ENCODE measurements at regions not wholly inside any gene's neighbourhood (a gene's known extent, or its start where the extent isn't known, plus 50 kb on each side); places are given as distances from the start of the nearest gene placed in this dataset.
"Not testable (repeated sequence)": the region's sequence is repeated elsewhere in the genome, so short reads cannot be mapped to it uniquely, and the experiment has no call there.

- DNase-seq (ENCODE audit: low spot score), result no peak
Measured at GRCh38 chr10:129046065-129046681, 420.9 kb upstream of the MGMT start.

GRCh38 chr10:129046962-129047361 is 420.1 kb upstream of the MGMT start:
- no peak for DNase-seq (ENCODE audit: low spot score)

- DNase-seq (ENCODE audit: low spot score), result no peak
Measured at GRCh38 chr10:129047600-129047999, 419.4 kb upstream of the MGMT start.

DNA sequence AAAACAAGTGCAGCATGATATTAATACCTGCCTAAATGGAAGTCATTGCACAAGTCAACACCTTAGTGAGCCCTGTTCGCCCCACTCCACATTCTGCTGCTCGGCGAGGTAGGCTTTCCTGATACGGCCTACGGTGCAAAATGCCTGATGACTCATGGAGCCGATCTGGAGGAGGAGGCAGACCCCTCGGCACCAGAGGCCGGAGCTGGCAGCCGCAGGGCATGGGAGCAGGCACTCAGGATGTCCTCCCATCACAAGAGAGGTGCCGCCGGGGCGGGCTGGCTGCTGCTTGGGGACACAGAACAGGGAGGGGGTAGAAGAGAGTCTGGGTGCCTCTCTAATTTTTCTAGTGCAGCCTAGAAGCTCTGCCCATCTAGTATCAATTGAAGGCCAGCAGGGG is 418.5 kb upstream of the MGMT start:
- DNase-seq (ENCODE audit: low spot score), result no peak

- DNase-seq (ENCODE audit: low spot score), result no peak
Measured at GRCh38 chr10:129049501-129049900, 417.5 kb upstream of the MGMT start.

- DNase-seq (ENCODE audit: low spot score), result no peak
Measured at GRCh38 chr10:129055225-129055624, 411.8 kb upstream of the MGMT start.

DNA sequence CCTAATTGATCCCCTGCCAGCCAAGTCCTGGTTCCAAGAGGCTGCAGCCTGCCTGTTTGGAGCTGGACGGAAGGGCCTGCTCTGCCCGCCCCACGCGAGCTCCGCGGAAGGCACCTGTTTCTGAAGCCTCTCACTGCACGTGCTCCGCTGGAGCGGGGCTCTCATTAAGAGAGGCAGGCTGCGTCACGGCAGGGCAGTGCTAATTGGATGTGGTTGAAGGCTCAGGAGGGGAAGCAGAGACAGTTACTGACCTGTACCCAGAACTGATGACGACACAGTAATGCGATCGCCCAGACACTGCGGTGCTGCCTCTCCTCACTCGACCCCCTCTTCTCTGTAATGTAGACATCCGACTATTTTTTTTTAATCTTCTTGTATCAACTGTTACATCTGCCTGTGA is 411.1 kb upstream of the MGMT start:
- no peak for DNase-seq (ENCODE audit: low spot score)

GRCh38 chr10:129056734-129057689 is 410.0 kb upstream of the MGMT start:
- DNase-seq (ENCODE audit: low spot score), result no peak

DNA sequence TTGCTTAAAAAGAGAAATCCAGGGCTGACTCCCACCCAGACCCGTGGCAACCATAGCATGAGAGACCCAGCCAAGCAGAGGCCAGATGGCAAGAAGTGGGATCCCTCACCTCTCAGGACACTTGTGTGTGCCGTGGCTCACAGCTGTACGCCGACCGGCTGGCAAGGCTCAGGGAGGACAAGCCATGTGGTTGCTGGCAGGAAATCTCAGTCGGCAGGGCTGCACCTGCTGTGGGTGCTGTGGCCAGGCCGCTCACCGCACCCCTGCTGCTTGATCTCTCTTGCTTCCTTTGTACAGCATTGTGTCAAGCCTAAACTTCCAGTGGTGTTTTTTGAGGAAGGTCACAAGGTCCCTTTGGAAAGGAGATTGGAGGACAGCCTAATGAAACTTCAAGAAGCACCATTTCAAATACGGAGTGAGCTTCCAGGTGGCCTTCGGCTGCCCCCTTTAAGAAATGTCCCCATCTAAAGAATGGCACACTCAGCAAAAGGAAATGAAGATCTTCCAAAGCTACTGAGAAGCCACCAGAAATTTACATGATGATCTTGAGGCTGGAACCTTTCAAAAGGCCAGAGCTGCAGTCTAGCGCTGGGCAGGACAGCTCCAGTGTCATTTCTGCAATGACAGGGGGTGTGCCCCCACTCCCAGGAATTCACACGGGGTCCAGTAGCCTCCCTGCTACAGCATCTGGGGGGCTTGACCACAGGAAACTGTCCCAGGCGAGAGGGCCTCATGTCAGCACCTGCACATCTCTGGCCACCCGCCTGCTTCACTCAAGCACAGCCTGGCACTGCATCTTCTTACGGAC is 409.0 kb upstream of the MGMT start:
- no peak for DNase-seq (ENCODE audit: low spot score)

GRCh38 chr10:129058664-129059155 is 408.3 kb upstream of the MGMT start:
- no peak for DNase-seq (ENCODE audit: low spot score)

- no peak for DNase-seq (ENCODE audit: low spot score)
Measured at GRCh38 chr10:129059977-129060376, 407.1 kb upstream of the MGMT start.

DNA sequence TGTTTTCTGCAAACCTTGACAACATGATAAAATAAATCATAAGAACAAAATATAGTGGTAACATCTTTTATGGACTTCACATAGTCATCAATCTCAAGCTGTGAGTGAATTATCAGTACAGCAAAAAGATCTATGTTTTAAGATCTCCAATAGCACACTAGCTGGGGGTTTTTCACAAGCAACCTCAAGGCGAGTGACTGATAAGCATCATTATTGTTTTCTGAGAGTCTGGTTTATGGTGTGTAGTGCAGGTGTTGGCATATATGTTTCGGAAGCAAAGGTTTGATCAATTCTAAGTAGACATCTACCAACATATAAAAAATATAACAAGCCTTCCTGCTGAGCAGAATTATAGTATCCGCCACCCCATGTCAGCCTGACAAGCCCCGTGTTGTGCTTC is 403.8 kb upstream of the MGMT start:
- no peak for DNase-seq (ENCODE audit: low spot score)

DNA sequence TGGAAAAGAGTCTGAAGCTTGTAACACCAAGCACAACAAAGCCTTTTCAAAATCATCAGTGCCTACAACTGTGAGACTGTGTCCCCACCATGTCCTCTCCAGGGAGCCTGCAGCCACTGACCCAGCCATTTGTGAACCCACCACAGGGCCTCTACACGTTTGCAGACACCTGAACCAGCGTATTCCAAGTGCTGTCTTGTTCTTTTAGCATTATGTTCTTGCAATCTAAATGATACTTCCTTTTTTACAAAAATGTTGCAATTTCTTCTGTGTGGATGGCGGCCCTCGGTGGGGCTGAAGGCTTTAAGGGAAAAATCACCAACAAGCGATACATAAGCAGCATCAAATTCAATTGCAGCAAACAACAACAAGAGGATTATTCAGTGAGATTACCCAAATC is 403.2 kb upstream of the MGMT start:
- DNase-seq (ENCODE audit: low spot score), result no peak

DNA sequence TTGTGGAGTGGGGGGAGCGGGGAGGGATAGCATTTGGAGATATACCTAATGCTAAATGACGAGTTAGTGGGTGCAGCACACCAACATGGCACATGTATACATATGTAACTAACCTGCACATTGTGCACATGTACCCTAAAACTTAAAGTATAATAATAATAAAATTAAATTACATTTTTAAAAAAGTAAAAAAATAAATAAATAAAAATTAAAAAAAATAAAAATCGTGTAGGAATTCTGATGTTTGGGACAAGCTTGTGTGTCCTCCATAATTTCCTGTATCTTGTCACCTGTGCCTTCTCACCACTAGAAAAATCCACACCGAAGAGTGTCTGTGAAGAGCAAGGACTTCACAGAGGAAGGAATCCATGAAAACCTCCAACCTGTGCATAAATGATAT is 400.5 kb upstream of the MGMT start:
- not testable (repeated sequence) for DNase-seq (ENCODE audit: low spot score)

DNA sequence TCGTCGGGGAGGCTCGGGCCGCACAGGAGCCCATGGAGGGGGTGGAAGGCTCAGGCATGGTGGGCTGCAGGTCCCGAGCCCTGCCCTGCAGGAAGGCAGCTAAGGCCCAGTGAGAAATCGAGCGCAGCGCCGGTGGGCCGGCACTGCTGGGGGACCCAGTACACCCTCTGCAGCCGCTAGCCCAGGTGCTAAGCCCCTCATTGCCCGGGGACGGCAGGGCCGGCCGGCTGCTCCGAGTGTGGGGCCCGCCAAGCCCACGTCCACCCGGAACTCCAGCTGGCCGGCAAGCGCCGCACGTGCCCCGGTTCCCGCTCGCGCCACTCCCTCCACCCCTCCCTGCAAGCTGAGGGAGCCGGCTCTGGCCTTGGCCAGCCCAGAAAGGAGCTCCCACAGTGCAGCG is 395.6 kb upstream of the MGMT start:
- DNase-seq (ENCODE audit: low spot score), result not testable (repeated sequence)

DNA sequence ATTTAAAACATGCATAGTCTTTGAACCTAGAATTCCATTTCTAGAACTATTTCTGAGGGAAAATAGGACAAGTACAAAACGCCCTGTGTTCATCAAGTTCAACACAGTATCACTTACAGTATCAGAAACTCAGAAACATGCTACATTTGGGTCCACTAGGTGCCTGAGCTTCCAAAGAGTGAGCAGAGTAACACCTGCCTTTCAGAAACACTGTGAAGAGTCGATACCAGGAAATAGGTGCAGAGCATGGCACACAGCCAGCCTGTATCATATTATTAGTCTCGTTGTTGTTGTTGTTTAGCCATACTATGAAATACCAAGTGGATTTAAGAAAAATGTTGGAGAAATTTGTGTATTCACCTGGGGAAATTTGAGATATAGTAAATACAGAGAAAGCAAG is 392.1 kb upstream of the MGMT start:
- no peak for DNase-seq (ENCODE audit: low spot score)

DNA sequence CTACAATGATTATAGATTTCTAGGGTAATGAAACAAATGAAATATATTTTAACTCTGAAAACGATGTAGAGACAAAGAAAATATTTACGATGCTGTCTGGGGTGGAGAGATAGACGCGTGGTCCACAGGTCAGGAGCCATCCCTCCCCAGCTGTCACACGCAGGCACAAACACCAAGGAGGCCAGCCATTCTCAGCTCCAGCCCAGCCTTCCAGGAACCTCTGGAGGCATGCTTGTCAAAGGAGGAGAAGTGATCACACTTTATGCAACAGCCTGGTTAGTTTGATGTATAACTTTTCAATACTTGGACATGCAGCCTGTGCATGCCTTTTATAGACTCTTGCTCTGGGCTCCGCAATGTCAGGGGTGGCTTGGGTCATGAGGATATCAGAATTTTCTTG is 391.5 kb upstream of the MGMT start:
- no peak for DNase-seq (ENCODE audit: low spot score)

DNA sequence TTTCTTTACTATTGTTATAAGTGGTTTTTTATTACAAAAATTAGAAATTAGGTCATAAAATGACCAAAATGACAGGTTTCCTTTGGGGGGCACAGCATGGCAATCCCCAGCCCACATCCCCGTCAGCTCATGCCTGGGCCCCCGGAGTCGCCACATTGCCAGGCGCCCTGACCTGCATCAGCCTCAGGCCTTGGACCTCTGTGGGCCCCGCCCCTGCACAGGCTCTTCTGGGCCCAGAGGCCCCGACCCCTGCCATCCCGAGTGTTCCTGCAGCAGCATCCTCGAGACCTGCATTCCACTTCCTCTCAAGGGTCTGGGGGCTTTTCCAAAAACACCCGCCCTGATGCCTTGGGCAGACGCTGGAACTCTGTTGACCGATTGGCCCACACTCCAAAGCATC is 391.1 kb upstream of the MGMT start:
- DNase-seq (ENCODE audit: low spot score), result no peak

GRCh38 chr10:129078346-129078745 is 388.7 kb upstream of the MGMT start:
- DNase-seq (ENCODE audit: low spot score), result peak; percentile 17

GRCh38 chr10:129078746-129079145 is 388.3 kb upstream of the MGMT start:
- no peak for DNase-seq (ENCODE audit: low spot score)

GRCh38 chr10:129079705-129080104 is 387.3 kb upstream of the MGMT start:
- DNase-seq (ENCODE audit: low spot score), result peak; percentile 51

GRCh38 chr10:129085811-129086210 is 381.2 kb upstream of the MGMT start:
- DNase-seq (ENCODE audit: low spot score), result no peak

- no peak for DNase-seq (ENCODE audit: low spot score)
Measured at GRCh38 chr10:129089341-129089740, 377.7 kb upstream of the MGMT start.

Measured in globus pallidus (tissue), 1 donor.